HG03060 (cell line): ENCODE measurements at regions not wholly inside any gene's neighbourhood (a gene's known extent, or its start where the extent isn't known, plus 50 kb on each side); places are given as distances from the start of the nearest gene placed in this dataset.

ENCODE experiments used
- ATAC-seq: cut with Tn5 transposase; IDR thresholded peaks from one replicate; pipeline ENCODE4 v1.9.1; 2021; ENCODE audit warnings: low read depth, moderate number of reproducible peaks; ENCODE audit not compliant: unreplicated experiment

- ATAC-seq: no peak
These were observed 66.3 kb upstream of the C1QTNF7 start for GRCh38 chr4:15361529-15361928.

GRCh38 chr4:15362541-15362940, 65.3 kb upstream of the C1QTNF7 start:
- no peak for ATAC-seq

- ATAC-seq: no peak
These were observed 63.6 kb upstream of the C1QTNF7 start for GRCh38 chr4:15364183-15364582.

GRCh38 chr4:15365641-15366040, 62.2 kb upstream of the C1QTNF7 start:
- no peak for ATAC-seq

GRCh38 chr4:15366721-15367120, 61.1 kb upstream of the C1QTNF7 start:
- ATAC-seq: no peak

- no peak for ATAC-seq
These were observed 59.0 kb upstream of the C1QTNF7 start for GRCh38 chr4:15368856-15369255.

- ATAC-seq: no peak
These were observed 57.5 kb upstream of the C1QTNF7 start for GRCh38 chr4:15370296-15370695.

- no peak for ATAC-seq
These were observed 54.5 kb upstream of the C1QTNF7 start for GRCh38 chr4:15373363-15373762.

GRCh38 chr4:15374656-15375055, 53.2 kb upstream of the C1QTNF7 start:
- ATAC-seq: no peak

- no peak for ATAC-seq
These were observed 52.2 kb upstream of the C1QTNF7 start for GRCh38 chr4:15375667-15376066.

GRCh38 chr4:15376145-15376544, 51.7 kb upstream of the C1QTNF7 start:
- no peak for ATAC-seq

GRCh38 chr4:15376594-15376993, 51.2 kb upstream of the C1QTNF7 start:
- no peak for ATAC-seq
